HUES48 (cell line): ENCODE measurements at regions not wholly inside any gene's neighbourhood (a gene's known extent, or its start where the extent isn't known, plus 50 kb on each side); places are given as distances from the start of the nearest gene placed in this dataset.

ENCODE experiments used
- H3K27ac ChIP-seq: one replicate; pipeline ENCODE4 v1.7.0; 2013; ENCODE audit warnings: low read depth, low read length, inconsistent platforms
- H3K27me3 ChIP-seq: 2 replicates; pipeline ENCODE4 v1.6.1; 2013; ENCODE audit warnings: mild to moderate bottlenecking, low read length; ENCODE audit not compliant: control insufficient read depth, insufficient read depth
- H3K36me3 ChIP-seq: 2 replicates; pipeline ENCODE4 v1.6.1; 2013; ENCODE audit warnings: low read length; ENCODE audit not compliant: control insufficient read depth, insufficient read depth
- H3K4me1 ChIP-seq: 2 replicates; pipeline ENCODE4 v1.6.1; 2013; ENCODE audit warnings: mild to moderate bottlenecking, low read length; ENCODE audit not compliant: control insufficient read depth, insufficient read depth
- H3K4me3 ChIP-seq: 2 replicates; pipeline ENCODE4 v1.5.1; 2013; ENCODE audit warnings: mild to moderate bottlenecking, low read depth, low read length
- H3K9ac ChIP-seq: 2 replicates; pipeline ENCODE4 v1.6.1; 2013; ENCODE audit warnings: mild to moderate bottlenecking, low read depth, low read length, moderate library complexity
- H3K9me3 ChIP-seq: 2 replicates; pipeline ENCODE4 v1.6.1; 2013; ENCODE audit warnings: low read length; ENCODE audit not compliant: control insufficient read depth, insufficient read depth

GRCh38 chr2:6602471-6602870, 263.2 kb downstream of the CMPK2 start:
- H3K27me3 ChIP-seq: no peaks in the 10 kb centered on the region
- no peaks in the 10 kb centered on the region for H3K36me3 ChIP-seq
- H3K9ac ChIP-seq: no peak overlapping the region
- H3K9me3 ChIP-seq: 0 out of 2 replicates have a peak, but pooled peaks cover 5% of the 10 kb centered on the region
- H3K4me3 ChIP-seq: no peak overlapping the region
- H3K4me1 ChIP-seq: no peaks in the 10 kb centered on the region
- no peak overlapping the region for H3K27ac ChIP-seq

- H3K9ac ChIP-seq: no peak overlapping the region
- H3K4me3 ChIP-seq: no peak overlapping the region
- no peaks in the 10 kb centered on the region for H3K4me1 ChIP-seq
- no peaks in the 10 kb centered on the region for H3K36me3 ChIP-seq
- H3K9me3 ChIP-seq: 0 out of 2 replicates have a peak, but pooled peaks cover 5% of the 10 kb centered on the region
- H3K27me3 ChIP-seq: no peaks in the 10 kb centered on the region
- no peak overlapping the region for H3K27ac ChIP-seq
Measured at GRCh38 chr2:6605836-6606505, 259.7 kb downstream of the CMPK2 start.

- H3K9ac ChIP-seq: no peak overlapping the region
Measured at GRCh38 chr2:6617794-6618193, 247.9 kb downstream of the CMPK2 start.

GRCh38 chr2:6618201-6618600, 247.5 kb downstream of the CMPK2 start:
- Histone ChIP-seq H3K27me3 (no peaks in the 10 kb centered on the region), H3K27ac (no peak overlapping the region), H3K36me3 (no peaks in the 10 kb centered on the region), H3K4me1 (peaks cover 3% of the 10 kb centered on the region; the same call in 1 of the 2 replicates), H3K9ac (no peak overlapping the region), H3K9me3 (no peaks in the 10 kb centered on the region), H3K4me3 (no peak overlapping the region)

More at GRCh38 chr2:6617794-6618193, 247.9 kb downstream of the CMPK2 start:
- Histone ChIP-seq H3K27me3 (no peaks in the 10 kb centered on the region), H3K27ac (no peak overlapping the region), H3K4me3 (no peak overlapping the region), H3K4me1 (no peaks in the 10 kb centered on the region), H3K9me3 (no peaks in the 10 kb centered on the region), H3K36me3 (no peaks in the 10 kb centered on the region)

GRCh38 chr2:6623746-6624145, 242.0 kb downstream of the CMPK2 start:
- H3K27me3 ChIP-seq: no peaks in the 10 kb centered on the region
- H3K4me3 ChIP-seq: no peak overlapping the region
- peaks cover 8% of the 10 kb centered on the region; the same call in 1 of the 2 replicates for H3K4me1 ChIP-seq
- H3K36me3 ChIP-seq: no peaks in the 10 kb centered on the region
- no peak overlapping the region for H3K27ac ChIP-seq
- H3K9me3 ChIP-seq: no peaks in the 10 kb centered on the region
- H3K9ac ChIP-seq: no peak overlapping the region

GRCh38 chr2:6626401-6627012, 239.2 kb downstream of the CMPK2 start:
- no peak overlapping the region for H3K27ac ChIP-seq
- H3K4me3 ChIP-seq: no peak overlapping the region

GRCh38 chr2:6627316-6627715, 238.4 kb downstream of the CMPK2 start:
- no peaks in the 10 kb centered on the region for H3K27me3 ChIP-seq

More at GRCh38 chr2:6626401-6627012, 239.2 kb downstream of the CMPK2 start:
- Histone ChIP-seq H3K9ac (no peak overlapping the region), H3K4me1 (peaks cover 8% of the 10 kb centered on the region; the same call in 1 of the 2 replicates), H3K36me3 (no peaks in the 10 kb centered on the region), H3K27me3 (no peaks in the 10 kb centered on the region), H3K9me3 (no peaks in the 10 kb centered on the region)

GRCh38 chr2:6630209-6630608, 235.5 kb downstream of the CMPK2 start:
- Histone ChIP-seq H3K36me3 (no peaks in the 10 kb centered on the region), H3K9ac (no peak overlapping the region), H3K4me1 (no peaks in the 10 kb centered on the region), H3K4me3 (no peak overlapping the region), H3K9me3 (no peaks in the 10 kb centered on the region), H3K27me3 (no peaks in the 10 kb centered on the region), H3K27ac (no peak overlapping the region)

More at GRCh38 chr2:6627316-6627715, 238.4 kb downstream of the CMPK2 start:
- H3K4me3 ChIP-seq: no peak overlapping the region
- no peak overlapping the region for H3K27ac ChIP-seq
- H3K9ac ChIP-seq: no peak overlapping the region
- H3K36me3 ChIP-seq: no peaks in the 10 kb centered on the region
- no peaks in the 10 kb centered on the region for H3K9me3 ChIP-seq
- peaks cover 8% of the 10 kb centered on the region; the same call in 1 of the 2 replicates for H3K4me1 ChIP-seq

- Histone ChIP-seq H3K36me3 (no peaks in the 10 kb centered on the region), H3K4me3 (no peak overlapping the region), H3K4me1 (peaks cover 16% of the 10 kb centered on the region), H3K9me3 (no peaks in the 10 kb centered on the region), H3K27ac (no peak overlapping the region), H3K27me3 (no peaks in the 10 kb centered on the region), H3K9ac (no peak overlapping the region)
Measured at GRCh38 chr2:6635296-6635695, 230.4 kb downstream of the CMPK2 start.

- no peaks in the 10 kb centered on the region for H3K36me3 ChIP-seq
Measured at GRCh38 chr2:6637330-6637729, 228.4 kb downstream of the CMPK2 start.

GRCh38 chr2:6639929-6640620, 225.6 kb downstream of the CMPK2 start:
- Histone ChIP-seq H3K4me3 (peak overlapping the region; percentile 50), H3K27ac (peak overlapping the region; percentile 95)

More at GRCh38 chr2:6637330-6637729, 228.4 kb downstream of the CMPK2 start:
- Histone ChIP-seq H3K4me1 (peaks cover 28% of the 10 kb centered on the region), H3K4me3 (no peak overlapping the region), H3K9me3 (no peaks in the 10 kb centered on the region), H3K27ac (no peak overlapping the region), H3K9ac (no peak overlapping the region), H3K27me3 (no peaks in the 10 kb centered on the region)

More at GRCh38 chr2:6639929-6640620, 225.6 kb downstream of the CMPK2 start:
- Histone ChIP-seq H3K27me3 (no peaks in the 10 kb centered on the region), H3K36me3 (no peaks in the 10 kb centered on the region), H3K9me3 (no peaks in the 10 kb centered on the region), H3K9ac (peak overlapping the region; percentile 28), H3K4me1 (peaks cover 28% of the 10 kb centered on the region)
